Femur (tissue), 1 donor: ENCODE measurements at regions not wholly inside any gene's neighbourhood (a gene's known extent, or its start where the extent isn't known, plus 50 kb on each side); places are given as distances from the start of the nearest gene placed in this dataset.

ENCODE experiments used
- DNase-seq: peaks from one replicate; pipeline ENCODE4 v3.0.0-alpha.2; 2017

GRCh38 chr12:83186419-83186818, 499.7 kb downstream of the TMTC2 start:
- no peak for DNase-seq

- DNase-seq = no peak
Observed at GRCh38 chr12:83185241-83185640, 498.5 kb downstream of the TMTC2 start.
